HFFc6 (cell line): ENCODE measurements at regions not wholly inside any gene's neighbourhood (a gene's known extent, or its start where the extent isn't known, plus 50 kb on each side); places are given as distances from the start of the nearest gene placed in this dataset.

Experiments used
- DNase-seq: peaks from one replicate; pipeline ENCODE4 v3.0.0-alpha.2; 2018
- H3K27ac Mint-ChIP-seq: 2 replicates; pipeline ENCODE4 v1.8.0; 2020; ENCODE audit warnings: mild to moderate bottlenecking, mixed read lengths
- H3K27me3 Mint-ChIP-seq: 2 replicates; pipeline ENCODE4 v1.8.0; 2021; ENCODE audit warnings: mild to moderate bottlenecking, moderate library complexity, mixed read lengths; ENCODE audit not compliant: insufficient read depth
- H3K36me3 Mint-ChIP-seq: 2 replicates; pipeline ENCODE4 v1.8.0; 2021; ENCODE audit warnings: low read depth, mixed read lengths
- H3K4me1 Mint-ChIP-seq: 2 replicates; pipeline ENCODE4 v1.8.0; 2020; ENCODE audit warnings: low read depth, mixed read lengths
- H3K4me3 Mint-ChIP-seq: 2 replicates; pipeline ENCODE4 v1.8.0; 2020; ENCODE audit warnings: mild to moderate bottlenecking, moderate library complexity, mixed read lengths
- H3K9me3 Mint-ChIP-seq: 2 replicates; pipeline ENCODE4 v1.8.0; 2020; ENCODE audit warnings: mild to moderate bottlenecking, mixed read lengths
- CTCF ChIP-seq: fragments of 200-600 bp; sonication (generic); IDR thresholded peaks from 2 replicates; pipeline ENCODE4 v1.5.0; 2021; ENCODE audit warnings: antibody characterized with exemption, mild to moderate bottlenecking

- Mint-ChIP-seq H3K36me3 (no peaks in the 10 kb centered on the region), H3K27me3 (no peaks in the 10 kb centered on the region; the same call in 1 of the 2 replicates), H3K9me3 (no peaks in the 10 kb centered on the region), H3K4me1 (peaks cover 20% of the 10 kb centered on the region), H3K27ac (no peak overlapping the region), H3K4me3 (no peak overlapping the region)
- TF ChIP-seq CTCF: no peak
- DNase-seq: no peak
Measured at GRCh38 chr3:152046280-152046679, 172.8 kb downstream of the SUCNR1 start.

- TF ChIP-seq CTCF: no peak
- Mint-ChIP-seq H3K9me3 (no peaks in the 10 kb centered on the region), H3K36me3 (no peaks in the 10 kb centered on the region), H3K4me3 (no peak overlapping the region), H3K4me1 (peaks cover 32% of the 10 kb centered on the region), H3K27ac (no peak overlapping the region), H3K27me3 (no peaks in the 10 kb centered on the region; the same call in 1 of the 2 replicates)
- peak; percentile 8 for DNase-seq
Measured at GRCh38 chr3:152047465-152047864, 174.0 kb downstream of the SUCNR1 start.

- H3K9me3 Mint-ChIP-seq: no peaks in the 10 kb centered on the region
- peaks cover 40% of the 10 kb centered on the region for H3K4me1 Mint-ChIP-seq
- no peaks in the 10 kb centered on the region; the same call in 1 of the 2 replicates for H3K27me3 Mint-ChIP-seq
- no peak for DNase-seq
- H3K27ac Mint-ChIP-seq: no peak overlapping the region
- H3K4me3 Mint-ChIP-seq: no peak overlapping the region
- H3K36me3 Mint-ChIP-seq: no peaks in the 10 kb centered on the region
- no peak for TF ChIP-seq CTCF
Measured at GRCh38 chr3:152048831-152049230, 175.4 kb downstream of the SUCNR1 start.

DNA sequence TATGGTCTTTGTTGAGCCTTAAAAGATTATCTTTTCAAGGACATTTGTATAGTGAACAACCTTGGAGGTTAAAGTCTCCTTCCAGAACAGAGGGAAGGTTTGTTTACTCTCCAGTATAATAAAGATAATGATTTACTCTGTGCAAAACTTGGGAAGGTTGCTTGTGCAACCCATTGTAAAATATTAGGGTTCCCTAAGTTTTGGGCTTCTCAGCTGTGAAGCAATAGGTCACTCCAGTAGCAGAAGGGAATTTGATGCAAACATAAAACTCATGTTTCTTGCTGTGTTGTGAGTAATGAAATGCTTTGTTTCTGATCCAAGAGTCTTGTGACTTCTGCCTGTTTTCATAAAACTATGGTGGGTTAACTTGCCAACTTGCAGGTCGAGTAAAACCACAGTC, 177.5 kb downstream of the SUCNR1 start:
- H3K4me1 Mint-ChIP-seq: peaks cover 39% of the 10 kb centered on the region
- H3K36me3 Mint-ChIP-seq: no peaks in the 10 kb centered on the region
- H3K27ac Mint-ChIP-seq: peak overlapping the region; percentile 99
- H3K9me3 Mint-ChIP-seq: no peaks in the 10 kb centered on the region
- DNase-seq: peak; percentile 31
- peak overlapping the region; percentile 62 for H3K4me3 Mint-ChIP-seq
- no peaks in the 10 kb centered on the region; the same call in 1 of the 2 replicates for H3K27me3 Mint-ChIP-seq
- no peak for TF ChIP-seq CTCF

DNA sequence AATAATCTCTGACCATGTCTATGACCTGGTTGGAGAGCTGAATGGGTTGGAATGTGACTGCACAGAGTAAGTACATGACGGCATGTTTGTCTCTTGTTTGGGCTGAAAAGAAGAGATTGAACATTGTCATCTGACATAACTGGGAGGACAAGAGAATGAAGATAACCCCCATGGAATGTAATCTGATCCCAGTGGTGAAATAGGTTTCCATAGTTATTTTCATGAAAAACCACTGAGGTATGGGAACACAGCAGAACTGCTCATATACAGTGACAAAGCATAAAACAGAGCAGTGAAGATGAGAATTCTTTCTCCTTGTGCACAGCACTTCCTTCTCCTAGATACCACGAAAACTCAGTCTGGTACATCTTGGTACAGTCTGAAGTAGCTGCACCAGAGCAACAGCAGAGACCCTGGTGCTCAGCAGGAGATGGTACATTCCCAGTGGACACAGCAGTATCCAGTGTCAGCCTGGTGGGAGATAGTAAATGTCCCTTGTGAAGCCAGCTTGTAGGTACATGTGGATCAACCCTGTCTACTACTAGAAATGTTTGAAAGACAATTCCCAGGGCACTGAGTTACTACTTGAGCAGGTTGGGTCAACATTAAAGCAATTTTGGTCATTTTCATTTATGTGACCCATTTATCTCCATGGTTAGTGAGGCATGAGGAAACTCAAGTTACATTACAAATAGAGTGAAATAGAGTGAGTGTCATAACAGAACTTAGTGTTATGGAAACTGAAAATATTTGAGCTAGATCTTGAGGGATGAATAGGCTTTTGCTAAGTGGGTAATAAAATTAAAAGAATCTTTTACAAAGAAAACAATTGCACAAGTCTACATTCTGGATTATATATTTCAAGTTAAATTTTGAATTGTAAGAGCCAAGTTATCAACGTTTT, 178.3 kb downstream of the SUCNR1 start:
- peak overlapping the region; percentile 62 for H3K4me3 Mint-ChIP-seq
- TF ChIP-seq CTCF: no peak
- no peaks in the 10 kb centered on the region for H3K36me3 Mint-ChIP-seq
- H3K27me3 Mint-ChIP-seq: no peaks in the 10 kb centered on the region; the same call in 1 of the 2 replicates
- no peaks in the 10 kb centered on the region for H3K9me3 Mint-ChIP-seq
- H3K4me1 Mint-ChIP-seq: peaks cover 45% of the 10 kb centered on the region
- peak overlapping the region; percentile 99 for H3K27ac Mint-ChIP-seq
- DNase-seq: peak; percentile 74
